ENCODE measurements at regions not wholly inside any gene's neighbourhood (a gene's known extent, or its start where the extent isn't known, plus 50 kb on each side); places are given as distances from the start of the nearest gene placed in this dataset.
"Not testable (repeated sequence)": the region's sequence is repeated elsewhere in the genome, so short reads cannot be mapped to it uniquely, and the experiment has no call there.

DNA sequence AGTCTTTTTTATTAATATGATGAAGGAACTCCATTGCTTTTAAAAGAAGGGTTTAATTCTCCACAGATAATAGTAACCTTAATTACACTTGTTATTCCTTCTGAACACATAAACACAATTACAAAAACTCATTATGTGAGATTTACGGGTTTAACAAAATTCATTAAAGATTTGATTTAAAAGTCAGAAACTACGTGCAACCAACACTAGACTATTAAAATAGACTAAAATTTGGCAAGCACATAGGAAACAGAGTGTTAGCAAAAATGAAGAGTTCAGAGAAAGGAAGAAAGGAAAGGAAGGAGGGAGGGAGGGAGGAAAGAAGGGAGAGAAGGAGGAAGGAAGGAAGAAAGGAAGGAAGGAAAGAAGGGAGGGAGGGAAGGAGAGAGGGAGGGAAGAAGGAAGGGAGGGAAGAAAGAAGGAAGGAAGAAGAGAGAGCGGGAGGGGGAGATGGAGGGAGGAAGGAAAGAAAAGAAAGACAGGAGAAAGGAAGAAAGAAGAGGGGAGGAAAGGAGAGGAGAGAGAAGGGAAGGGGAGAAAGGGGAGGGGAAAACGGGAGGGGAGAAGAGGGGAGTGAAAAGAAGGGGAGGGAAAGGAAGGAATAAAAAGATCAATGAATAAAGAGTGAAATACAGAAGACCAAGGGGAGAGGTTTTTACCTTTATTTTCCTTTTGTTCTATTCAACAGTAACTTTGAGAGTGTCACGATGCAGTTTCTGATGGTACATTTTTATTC, 123.4 kb upstream of the LYPLAL1 start:
- DNase-seq (ENCODE audit: low spot score), result no peak
- intact Hi-C loops (cut with DNase I), result no loop called here

DNA sequence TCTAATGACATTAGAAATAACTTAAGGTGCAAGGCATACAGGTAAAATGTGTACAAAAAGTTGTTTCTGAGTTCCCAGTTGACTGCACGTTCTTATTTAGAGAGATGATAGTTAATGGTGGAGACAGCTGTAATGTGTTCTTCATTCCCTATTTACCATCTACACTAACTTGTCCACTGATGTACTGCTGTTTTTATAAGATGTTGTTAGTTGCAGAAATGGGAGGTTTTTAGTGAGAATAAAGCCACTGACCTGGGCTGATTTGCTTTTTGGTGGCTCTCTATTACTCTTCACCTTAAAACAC, 122.9 kb upstream of the LYPLAL1 start:
- intact Hi-C loops (cut with DNase I), result no loop called here

DNA sequence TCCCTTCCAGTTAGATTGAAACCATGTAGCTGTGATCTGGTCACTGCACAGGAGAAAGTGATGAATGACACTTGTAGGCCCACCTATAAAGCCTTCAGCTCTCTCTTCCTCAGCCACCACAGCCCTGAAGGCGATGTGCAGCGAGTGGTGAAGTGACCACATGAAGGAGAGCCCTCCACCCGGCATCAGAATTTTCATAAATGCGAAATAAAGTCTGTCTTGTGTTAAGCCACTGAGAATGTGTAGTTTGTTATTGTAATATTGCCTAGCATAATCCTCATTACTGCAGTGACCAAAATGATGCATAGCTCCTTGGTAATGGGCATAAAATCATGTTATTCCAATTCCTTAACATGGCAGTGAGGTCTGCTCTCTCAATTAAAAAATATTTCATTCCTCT, 122.1 kb upstream of the LYPLAL1 start:
- intact Hi-C loops (cut with DNase I), result no loop called here
- no peak for DNase-seq (ENCODE audit: low spot score)

More for the DNA sequence above, 122.9 kb upstream of the LYPLAL1 start:
- no peak for DNase-seq (ENCODE audit: low spot score)

DNA sequence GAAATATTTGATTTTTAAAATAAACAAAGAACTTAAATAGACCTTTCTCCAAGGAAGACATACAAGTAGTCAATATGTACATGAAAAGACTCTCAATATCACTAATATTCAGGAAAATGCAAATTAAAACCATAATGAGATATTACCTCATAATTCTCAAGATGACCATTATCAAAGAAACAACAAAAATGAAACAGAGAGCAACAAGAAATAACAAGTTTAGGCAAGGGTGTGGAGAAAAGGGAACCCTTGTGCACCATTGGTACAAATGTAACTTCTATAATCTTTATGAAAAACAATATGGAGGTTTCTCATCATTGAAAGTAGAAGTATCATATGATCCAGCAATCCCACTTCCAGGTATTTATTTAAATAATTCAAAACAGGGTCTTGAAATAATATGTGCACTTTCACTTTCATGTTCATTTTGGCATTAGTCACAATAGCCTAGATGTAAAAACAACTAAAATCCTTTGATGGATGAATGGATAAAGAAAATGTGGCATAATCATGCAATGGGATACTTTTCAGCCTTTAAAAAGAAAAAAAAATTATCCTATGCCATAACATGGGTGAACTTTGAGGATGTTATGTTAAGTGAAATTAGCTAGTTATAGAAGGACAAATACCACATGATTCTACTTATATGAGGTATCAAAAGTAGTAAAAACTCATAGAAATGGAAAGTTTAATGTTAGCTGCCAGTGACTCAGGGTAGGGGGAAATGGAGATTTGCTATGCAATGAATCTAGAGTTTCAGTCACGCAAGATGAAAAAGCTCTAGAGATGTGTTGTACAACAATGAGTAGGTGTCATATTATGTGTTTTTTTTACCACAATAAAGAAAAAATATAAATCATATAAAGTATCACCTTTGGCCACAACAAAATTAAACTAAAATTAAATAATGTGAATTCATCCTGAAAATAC, 114.5 kb upstream of the LYPLAL1 start:
- intact Hi-C loops (cut with DNase I), result no loop called here
- no peak for DNase-seq (ENCODE audit: low spot score)

DNA sequence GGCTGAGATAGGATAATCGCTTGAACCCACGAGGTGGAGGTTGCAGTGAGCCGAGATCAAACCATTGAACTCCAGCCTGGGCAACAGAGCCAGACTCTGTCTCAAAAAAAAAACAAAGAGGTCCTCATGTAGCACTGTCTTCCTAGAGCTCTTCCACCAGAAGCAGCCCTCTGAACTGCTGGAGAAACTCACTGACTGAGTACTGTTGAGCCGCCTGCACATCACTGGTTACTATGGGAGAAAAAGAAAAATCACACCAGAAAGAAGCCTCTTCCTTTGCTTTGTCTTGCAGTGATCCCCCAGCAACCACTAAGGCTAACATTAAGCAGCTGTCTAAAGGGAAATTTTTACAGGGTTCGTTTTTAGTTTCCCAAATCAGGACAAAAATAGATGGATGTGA, 112.9 kb upstream of the LYPLAL1 start:
- intact Hi-C loops (cut with DNase I), result no loop called here
- DNase-seq (ENCODE audit: low spot score), result no peak

DNA sequence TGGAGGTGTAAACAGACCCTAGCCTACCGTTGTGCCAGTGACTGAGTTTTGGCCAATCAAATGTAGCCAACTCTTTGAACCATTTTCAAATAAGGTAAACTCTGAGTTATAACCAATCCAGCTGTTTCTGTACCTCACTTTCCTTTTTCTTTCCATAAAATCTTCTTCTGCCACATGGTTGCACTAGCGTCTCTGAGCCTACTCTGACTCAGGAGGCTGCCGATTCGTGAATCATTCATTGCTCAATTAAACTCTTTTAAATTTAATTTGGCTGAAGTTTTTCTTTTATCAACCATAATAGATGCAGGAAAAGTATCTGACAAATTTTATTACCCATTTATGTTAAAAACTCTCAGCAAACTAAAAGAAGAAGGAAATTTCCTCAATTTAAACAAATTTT, 111.5 kb upstream of the LYPLAL1 start:
- DNase-seq (ENCODE audit: low spot score), result no peak
- intact Hi-C loops (cut with DNase I), result no loop called here

DNA sequence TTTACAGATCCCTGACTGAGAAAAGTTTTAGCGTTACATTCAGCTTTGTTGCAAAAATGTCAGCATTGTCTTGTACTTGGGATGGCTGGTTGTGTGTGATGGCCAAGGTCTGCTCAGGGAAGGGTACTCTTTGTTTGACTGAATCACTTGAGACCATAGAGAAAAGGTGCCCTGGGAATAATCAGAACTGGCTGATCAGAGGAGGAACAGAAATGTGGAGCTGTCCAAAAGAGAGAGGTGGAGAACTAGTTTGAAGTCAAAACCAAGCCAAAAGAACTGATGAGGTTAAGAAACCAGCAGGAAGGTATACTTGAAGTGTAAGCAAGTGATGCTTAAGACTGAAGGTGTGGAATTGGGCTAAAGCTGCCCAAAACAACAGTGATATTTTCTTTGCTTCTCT, 107.6 kb upstream of the LYPLAL1 start:
- no peak for DNase-seq (ENCODE audit: low spot score)
- intact Hi-C loops (cut with DNase I), result loop anchor here (5.0 kb wide), 1 partner anchor 729 kb away; no protein-coding TSS in a partner anchor

DNA sequence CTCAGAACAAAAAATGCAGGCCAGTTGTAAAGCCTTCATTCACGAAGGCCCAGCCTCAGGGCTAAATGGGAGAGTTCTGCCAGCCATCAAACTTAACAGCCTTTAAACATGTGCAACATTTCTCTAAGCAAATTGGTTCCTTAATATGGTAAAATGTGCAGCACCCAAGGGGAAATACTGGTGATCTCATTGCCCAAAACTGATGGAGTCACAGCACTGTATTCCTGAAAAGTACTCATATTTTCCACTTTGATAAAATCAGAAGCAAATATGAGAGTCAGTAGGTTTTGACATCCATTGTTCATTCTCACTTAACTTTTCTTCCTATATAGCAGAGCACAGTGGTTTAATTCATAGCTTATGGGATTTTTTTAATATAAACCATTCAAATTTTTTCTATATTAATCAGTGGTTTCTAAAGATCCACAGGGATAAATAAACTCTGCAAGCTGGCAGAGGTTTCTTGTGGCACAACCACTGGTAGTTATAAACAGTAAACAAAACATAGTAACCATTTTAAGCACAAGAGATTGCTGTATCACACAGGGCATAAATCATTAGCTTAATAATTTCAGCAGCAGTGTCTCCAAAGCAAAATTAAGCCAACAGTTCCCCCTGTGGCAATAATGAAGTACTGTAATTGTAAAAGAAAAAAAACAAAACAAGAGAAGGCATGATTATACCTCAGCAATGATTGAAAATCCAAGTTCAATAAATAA, 106.9 kb upstream of the LYPLAL1 start:
- no peak for DNase-seq (ENCODE audit: low spot score)
- intact Hi-C loops (cut with DNase I), result loop anchor here (5.0 kb wide), 1 partner anchor 729 kb away; no protein-coding TSS in a partner anchor

DNA sequence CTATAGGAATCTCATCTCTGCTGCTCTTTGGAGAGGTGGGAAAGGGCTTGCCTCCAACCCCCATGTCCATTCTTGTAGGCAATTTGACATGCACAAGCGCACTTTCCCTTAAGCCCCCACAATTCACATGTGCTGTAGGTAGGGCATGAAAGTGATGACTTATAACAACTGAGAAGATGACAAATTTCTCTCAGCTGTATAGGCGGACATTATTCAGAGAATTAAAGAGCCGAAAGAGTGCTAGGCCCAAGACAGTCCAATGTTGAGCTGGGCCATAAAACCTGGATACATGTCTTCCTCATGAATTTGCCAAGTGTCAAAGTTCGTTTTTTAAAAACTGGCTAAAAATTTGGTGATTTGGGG, 106.3 kb upstream of the LYPLAL1 start:
- no peak for DNase-seq (ENCODE audit: low spot score)
- intact Hi-C loops (cut with DNase I), result loop anchor here (5.0 kb wide), 1 partner anchor 730 kb away; no protein-coding TSS in a partner anchor

DNA sequence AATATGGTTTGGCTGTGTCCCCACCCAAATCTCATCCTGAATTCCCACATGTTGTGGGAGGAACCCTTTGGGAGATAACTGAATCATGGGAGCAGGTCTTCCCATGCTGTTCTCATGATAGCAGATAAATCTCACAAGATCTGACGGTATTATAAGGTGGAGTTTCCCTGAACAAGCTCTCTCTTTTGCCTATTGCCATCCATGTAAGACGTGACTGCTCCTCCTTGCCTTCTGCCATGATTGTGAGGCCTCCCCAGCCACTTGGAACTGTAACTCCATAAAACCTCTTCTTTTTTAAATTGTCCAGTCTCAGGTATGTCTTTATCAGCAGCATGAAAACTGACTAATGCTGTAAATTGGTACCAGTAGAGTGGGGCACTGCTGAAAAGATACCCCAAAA, 103.3 kb upstream of the LYPLAL1 start:
- intact Hi-C loops (cut with DNase I), result not testable (repeated sequence)

DNA sequence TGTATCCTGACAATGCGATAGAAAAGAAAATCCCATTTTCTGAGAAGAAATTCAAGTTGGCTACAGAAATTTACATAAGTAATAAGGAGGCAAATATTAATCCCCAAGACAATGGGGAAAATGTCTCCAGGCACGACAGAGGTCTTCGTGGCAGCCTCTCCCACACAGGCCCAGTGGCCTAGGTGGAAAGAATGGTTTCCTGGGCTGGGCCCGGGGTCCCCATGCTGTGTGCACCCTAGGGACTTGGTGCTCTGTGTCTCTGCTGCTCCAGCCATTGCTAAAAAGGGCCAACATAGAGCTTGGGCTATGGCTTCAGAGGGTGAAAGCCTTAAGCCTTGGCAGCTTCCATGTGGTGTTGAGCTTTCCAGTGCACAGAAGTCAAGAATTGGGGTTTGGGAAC, 102.5 kb upstream of the LYPLAL1 start:
- no peak for DNase-seq (ENCODE audit: low spot score)
- intact Hi-C loops (cut with DNase I), result no loop called here

More for the DNA sequence above, 103.3 kb upstream of the LYPLAL1 start:
- not testable (repeated sequence) for DNase-seq (ENCODE audit: low spot score)

DNA sequence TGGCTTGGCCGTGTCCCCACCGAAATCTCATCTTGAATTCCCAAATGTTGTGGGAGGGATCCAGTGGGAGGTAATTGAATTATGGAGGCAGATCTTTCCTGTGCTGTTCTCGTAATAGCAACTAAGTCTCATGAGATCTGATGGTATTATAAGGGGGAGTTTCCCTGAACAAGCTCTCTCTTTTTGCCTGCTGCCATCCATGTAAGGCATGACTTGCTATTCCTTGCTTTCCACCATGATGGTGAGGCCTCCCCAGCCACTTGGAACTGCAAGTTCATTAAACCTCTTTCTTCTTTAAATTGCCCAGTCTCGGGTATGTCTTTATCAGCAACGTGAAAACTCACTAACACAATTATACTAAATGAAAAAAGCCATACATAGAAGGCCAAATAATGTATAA, 101.3 kb upstream of the LYPLAL1 start:
- DNase-seq (ENCODE audit: low spot score), result no peak
- intact Hi-C loops (cut with DNase I), result no loop called here

DNA sequence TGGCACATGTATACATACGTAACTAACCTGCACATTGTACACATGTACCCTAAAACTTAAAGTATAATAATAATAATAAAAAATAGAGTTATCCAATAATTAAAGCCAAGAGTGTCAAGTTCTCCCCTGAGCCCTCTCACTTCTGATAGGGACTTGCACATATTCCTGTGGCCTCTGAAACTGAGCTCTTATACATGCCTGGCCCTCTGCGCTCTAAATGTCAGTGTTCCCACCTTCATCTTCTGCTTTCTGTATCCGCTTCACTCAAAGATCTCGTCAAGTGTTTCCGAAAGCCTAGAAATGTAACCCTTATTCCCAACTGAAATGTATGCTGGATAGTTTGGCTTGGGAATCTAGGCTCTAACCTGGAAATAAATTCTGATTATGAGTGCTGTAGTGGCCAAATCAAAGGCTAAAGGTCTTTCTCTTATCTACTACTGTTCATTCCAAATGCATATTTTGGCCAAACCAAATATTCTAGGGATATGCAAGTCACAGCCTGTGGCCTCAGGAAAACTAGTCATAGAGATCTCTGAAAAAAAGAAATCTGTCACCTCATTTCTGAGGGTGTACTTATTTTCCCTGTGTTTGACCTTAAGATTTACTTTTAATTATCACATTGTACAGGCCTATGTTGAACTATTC, 99.5 kb upstream of the LYPLAL1 start:
- intact Hi-C loops (cut with DNase I), result no loop called here
- no peak for DNase-seq (ENCODE audit: low spot score)

DNA sequence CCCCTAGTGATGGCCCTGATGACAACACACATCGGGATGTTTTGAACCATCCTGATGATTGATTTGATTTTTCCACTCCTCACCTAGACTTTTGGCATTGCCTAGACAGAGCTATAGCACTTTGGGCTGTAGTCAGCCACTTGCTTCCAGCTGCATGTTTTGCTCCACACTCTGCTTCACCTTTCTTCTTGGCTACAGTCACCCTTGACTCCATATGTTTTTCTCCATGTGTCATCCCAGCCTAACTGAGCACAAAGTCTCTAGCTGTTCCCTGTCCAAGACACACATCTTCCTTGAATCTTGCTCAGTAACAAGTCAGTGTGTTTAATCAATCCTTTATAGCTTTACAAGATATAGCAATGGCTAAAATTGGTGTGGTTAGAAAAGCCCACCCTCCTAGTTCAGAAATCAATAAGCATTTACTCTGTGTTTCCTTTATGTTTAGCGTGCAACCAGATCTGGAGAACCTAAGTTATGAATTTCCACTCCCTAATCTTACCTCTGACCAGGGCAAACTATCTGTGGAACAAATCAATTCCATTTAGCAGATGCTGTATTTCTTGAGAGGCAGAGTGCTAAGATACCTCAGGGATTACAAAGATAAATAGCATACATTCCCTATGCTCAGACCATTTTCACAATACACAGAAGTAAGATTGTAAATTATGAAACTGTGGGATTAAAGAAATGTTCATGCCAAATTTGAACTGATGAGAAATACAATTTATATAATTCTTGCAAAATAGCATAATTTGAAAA, 98.4 kb upstream of the LYPLAL1 start:
- no peak for DNase-seq (ENCODE audit: low spot score)
- intact Hi-C loops (cut with DNase I), result no loop called here

DNA sequence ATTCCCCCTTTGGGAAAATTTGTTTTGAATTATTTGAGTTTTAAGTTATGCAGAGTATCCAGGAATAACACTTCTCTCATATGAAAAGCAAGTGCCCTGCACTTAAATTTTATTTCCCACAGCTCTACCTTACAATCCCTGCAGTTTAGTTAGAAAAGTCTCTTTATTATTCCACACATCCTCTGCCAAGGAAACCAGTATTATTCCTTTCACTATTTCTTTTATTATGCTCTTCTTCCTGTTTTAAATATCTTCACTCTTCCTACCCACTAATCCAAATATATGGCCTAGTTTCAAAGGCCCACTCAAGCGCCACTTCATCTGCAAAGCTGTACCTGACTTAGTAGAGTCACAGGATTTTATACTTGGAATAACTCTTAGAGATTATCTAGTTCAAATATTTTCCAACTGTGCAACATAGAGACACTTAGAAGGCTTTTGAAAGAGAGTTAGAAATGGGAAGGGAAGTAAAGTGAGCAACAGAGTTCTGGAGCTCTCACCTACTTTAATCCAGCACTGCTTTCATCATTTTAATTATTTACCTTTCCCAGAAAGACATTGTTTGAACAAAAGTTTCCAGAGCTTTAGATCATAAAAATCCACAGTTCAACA, 97.2 kb upstream of the LYPLAL1 start:
- DNase-seq (ENCODE audit: low spot score), result no peak
- intact Hi-C loops (cut with DNase I), result no loop called here

DNA sequence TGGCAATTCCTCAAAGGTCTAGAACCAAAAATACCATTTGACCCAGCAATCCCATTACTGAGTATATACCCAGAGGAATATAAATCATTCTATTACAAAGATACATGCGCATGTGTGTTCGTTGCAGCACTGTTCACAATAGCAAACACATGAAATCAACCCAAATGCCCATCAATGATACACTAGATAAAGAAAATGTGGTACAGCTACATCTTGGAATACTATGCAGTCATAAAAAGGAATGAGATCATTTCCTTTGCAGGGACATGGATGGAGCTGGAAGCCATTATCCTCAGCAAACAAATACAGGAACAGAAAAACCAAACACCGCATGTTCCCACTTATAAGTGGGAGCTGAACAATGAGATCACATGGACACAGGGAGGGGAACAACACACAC, 95.9 kb upstream of the LYPLAL1 start:
- intact Hi-C loops (cut with DNase I); DNase-seq (ENCODE audit: low spot score): not testable (repeated sequence)

DNA sequence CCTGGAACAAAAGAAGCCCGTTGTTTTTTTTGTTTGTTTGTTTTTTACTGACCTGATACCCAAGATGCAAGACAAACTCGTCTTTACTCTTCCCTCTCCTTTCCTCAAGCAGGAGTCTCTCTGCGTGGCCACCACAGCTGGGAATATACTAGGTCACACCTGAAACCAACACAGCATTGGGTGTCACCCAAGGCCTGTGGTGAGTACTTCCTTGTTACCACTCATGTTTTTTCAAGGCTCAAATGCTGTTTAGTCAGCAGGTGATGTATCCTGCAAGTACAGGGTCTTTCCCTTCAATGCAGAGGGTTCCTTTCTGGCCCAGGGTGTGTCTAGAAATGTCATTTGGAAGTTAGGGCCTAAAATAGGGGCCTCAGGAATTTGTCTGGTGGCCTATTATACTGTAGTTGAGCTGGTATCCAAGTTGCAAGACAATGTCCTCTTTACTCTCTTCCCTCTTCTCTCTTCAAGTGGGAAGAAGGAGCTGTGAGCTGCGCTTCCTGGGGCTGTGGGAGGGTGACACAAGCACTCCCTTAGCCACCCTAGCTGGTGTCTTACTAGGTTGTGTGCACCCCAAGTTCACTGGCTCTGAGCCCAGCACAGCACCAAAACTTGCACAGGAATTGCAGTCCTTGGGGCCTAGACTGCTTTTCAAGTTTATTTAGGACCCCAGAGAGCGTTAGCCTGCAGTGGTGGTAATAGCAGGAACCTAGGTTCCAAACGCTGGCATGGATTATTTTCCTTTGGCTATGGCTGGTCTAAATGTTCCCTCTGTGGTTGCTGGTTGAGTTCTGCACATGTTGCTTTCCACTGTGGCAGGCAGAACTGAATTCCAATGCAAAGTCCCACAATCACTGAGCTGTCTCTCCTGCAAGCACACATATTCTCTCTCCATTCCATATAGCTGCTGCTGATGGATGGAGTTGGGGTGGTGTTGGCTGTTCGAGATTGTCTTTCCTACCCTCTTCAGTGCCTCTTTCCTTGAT, 91.4 kb upstream of the LYPLAL1 start:
- intact Hi-C loops (cut with DNase I), result no loop called here
- DNase-seq (ENCODE audit: low spot score), result no peak

DNA sequence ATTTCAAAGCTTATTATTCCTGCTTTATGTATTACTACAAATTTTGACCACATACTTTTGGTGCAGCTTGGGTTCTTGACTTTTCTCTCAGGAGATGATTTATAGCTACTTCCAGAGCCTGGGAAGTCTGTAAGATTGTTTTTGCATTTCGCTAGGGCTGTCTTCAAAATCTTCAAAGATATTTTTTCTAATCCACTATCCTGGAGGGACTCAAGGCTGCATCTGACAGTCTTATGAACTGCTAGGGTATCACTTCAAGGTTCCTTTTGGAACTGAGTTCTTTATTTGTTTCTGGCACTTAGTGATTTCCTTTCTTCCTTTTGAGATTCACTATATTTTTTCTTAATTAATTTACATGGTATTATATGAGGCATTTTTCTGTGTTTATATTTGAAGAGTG, 90.0 kb upstream of the LYPLAL1 start:
- DNase-seq (ENCODE audit: low spot score), result no peak
- intact Hi-C loops (cut with DNase I), result no loop called here
